Parathyroid adenoma (tissue), 2 donors: ENCODE measurements at regions not wholly inside any gene's neighbourhood (a gene's known extent, or its start where the extent isn't known, plus 50 kb on each side); places are given as distances from the start of the nearest gene placed in this dataset.

Source experiments
- H2AFZ ChIP-seq: fragments of 300-600 bp; sonication (generic); one replicate; pipeline ENCODE4 v1.7.0; 2017; ENCODE audit warnings: antibody characterized with exemption, mild to moderate bottlenecking
- H3K27ac ChIP-seq: fragments of 300-600 bp; sonication (generic); one replicate; pipeline ENCODE4 v1.7.0; 2017
- H3K27me3 ChIP-seq: fragments of 300-600 bp; sonication (generic); one replicate; pipeline ENCODE4 v1.7.0; 2017; ENCODE audit warnings: low read length; ENCODE audit not compliant: control insufficient read depth, insufficient read depth
- H3K36me3 ChIP-seq: fragments of 300-600 bp; sonication (generic); one replicate; pipeline ENCODE4 v1.7.0; 2017; ENCODE audit warnings: low read length; ENCODE audit not compliant: control insufficient read depth, insufficient read depth
- H3K4me1 ChIP-seq: fragments of 300-600 bp; sonication (generic); one replicate; pipeline ENCODE4 v1.7.0; 2017; ENCODE audit warnings: control low read depth
- H3K4me2 ChIP-seq: fragments of 300-600 bp; sonication (generic); one replicate; pipeline ENCODE4 v1.7.0; 2017; ENCODE audit warnings: low read length
- H3K4me3 ChIP-seq: fragments of 300-600 bp; sonication (generic); one replicate; pipeline ENCODE4 v1.7.0; 2017; ENCODE audit warnings: low read depth, low read length
- H3K79me2 ChIP-seq: fragments of 300-600 bp; sonication (generic); one replicate; pipeline ENCODE4 v1.7.0; 2017; ENCODE audit warnings: control low read depth
- H3K9ac ChIP-seq: fragments of 300-600 bp; sonication (generic); one replicate; pipeline ENCODE4 v1.7.0; 2017; ENCODE audit warnings: mild to moderate bottlenecking
- H3K9me3 ChIP-seq: fragments of 300-600 bp; sonication (generic); one replicate; pipeline ENCODE4 v1.7.0; 2017; ENCODE audit warnings: low read length; ENCODE audit not compliant: control insufficient read depth
- CTCF ChIP-seq: fragments of 300-600 bp; sonication (generic); IDR thresholded peaks from one replicate; pipeline ENCODE4 v1.7.0; 2017; ENCODE audit warnings: antibody characterized with exemption, mild to moderate bottlenecking
- donor health status: primary hyperparathyroidism.

GRCh38 chr3:46102059-46102779 is 74.9 kb upstream of the XCR1 start:
- no peaks in the 10 kb centered on the region for H3K36me3 ChIP-seq
- H3K9ac ChIP-seq: no peak overlapping the region
- no peak for TF ChIP-seq CTCF
- H3K4me3 ChIP-seq: no peak overlapping the region
- no peaks in the 10 kb centered on the region for H3K4me1 ChIP-seq
- H3K4me2 ChIP-seq: no peak overlapping the region
- H3K27me3 ChIP-seq: no peaks in the 10 kb centered on the region
- no peaks in the 10 kb centered on the region for H3K79me2 ChIP-seq
- H3K9me3 ChIP-seq: no peaks in the 10 kb centered on the region
- H2AFZ ChIP-seq: no peak overlapping the region
- no peak overlapping the region for H3K27ac ChIP-seq

- Histone ChIP-seq H3K4me3 (no peak overlapping the region), H3K4me2 (no peak overlapping the region), H3K27ac (no peak overlapping the region), H3K4me1 (no peaks in the 10 kb centered on the region), H3K9me3 (no peaks in the 10 kb centered on the region), H2AFZ (no peak overlapping the region), H3K9ac (no peak overlapping the region), H3K79me2 (no peaks in the 10 kb centered on the region), H3K36me3 (no peaks in the 10 kb centered on the region), H3K27me3 (no peaks in the 10 kb centered on the region)
- no peak for TF ChIP-seq CTCF
Measured at GRCh38 chr3:46100812-46101211, 73.5 kb upstream of the XCR1 start.

GRCh38 chr3:46098319-46098761 is 71.1 kb upstream of the XCR1 start:
- no peaks in the 10 kb centered on the region for H3K79me2 ChIP-seq
- no peaks in the 10 kb centered on the region for H3K27me3 ChIP-seq
- H3K27ac ChIP-seq: peak overlapping the region; percentile 24
- no peaks in the 10 kb centered on the region for H3K36me3 ChIP-seq
- H3K4me2 ChIP-seq: no peak overlapping the region
- no peak overlapping the region for H3K4me3 ChIP-seq
- peak overlapping the region; percentile 28 for H2AFZ ChIP-seq
- H3K4me1 ChIP-seq: no peaks in the 10 kb centered on the region
- H3K9ac ChIP-seq: no peak overlapping the region
- no peaks in the 10 kb centered on the region for H3K9me3 ChIP-seq
- no peak for TF ChIP-seq CTCF

- Histone ChIP-seq H2AFZ (peak overlapping the region; percentile 28), H3K9ac (no peak overlapping the region), H3K4me3 (no peak overlapping the region), H3K27ac (peak overlapping the region; percentile 39), H3K4me1 (no peaks in the 10 kb centered on the region), H3K9me3 (no peaks in the 10 kb centered on the region), H3K4me2 (no peak overlapping the region), H3K27me3 (no peaks in the 10 kb centered on the region), H3K79me2 (no peaks in the 10 kb centered on the region), H3K36me3 (no peaks in the 10 kb centered on the region)
- no peak for TF ChIP-seq CTCF
Measured at GRCh38 chr3:46097691-46098241, 70.5 kb upstream of the XCR1 start.

GRCh38 chr3:46096781-46097180 is 69.5 kb upstream of the XCR1 start:
- Histone ChIP-seq H3K4me1 (no peaks in the 10 kb centered on the region), H3K79me2 (no peaks in the 10 kb centered on the region), H3K4me2 (no peak overlapping the region), H3K27ac (peak overlapping the region; percentile 39), H3K9ac (no peak overlapping the region), H2AFZ (no peak overlapping the region), H3K4me3 (no peak overlapping the region), H3K27me3 (no peaks in the 10 kb centered on the region), H3K36me3 (no peaks in the 10 kb centered on the region), H3K9me3 (no peaks in the 10 kb centered on the region)
- no peak for TF ChIP-seq CTCF
